ENCODE measurements at regions not wholly inside any gene's neighbourhood (a gene's known extent, or its start where the extent isn't known, plus 50 kb on each side); places are given as distances from the start of the nearest gene placed in this dataset.

DNA sequence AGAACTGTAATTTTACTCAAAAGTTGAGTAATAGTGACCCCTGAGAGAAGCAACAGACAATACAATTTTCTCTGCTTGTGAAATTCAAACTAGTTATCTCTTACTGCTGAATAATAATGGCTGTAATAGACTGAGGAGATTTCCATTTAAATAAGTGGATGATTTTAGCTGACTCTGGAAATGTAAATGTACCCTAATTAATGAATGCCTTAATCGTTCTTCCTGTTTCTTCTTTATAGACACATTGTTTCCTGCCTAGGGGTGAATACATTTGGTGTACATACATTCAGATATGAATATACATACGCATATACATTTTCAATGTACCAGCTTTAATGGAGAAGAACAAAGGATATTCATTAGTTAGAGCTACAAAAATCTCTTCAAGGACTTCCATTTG lies 611.9 kb downstream of the TFAP2B start:
- no peaks in the 10 kb centered on the region for H3K79me2 ChIP-seq (ENCODE audit: control insufficient read depth, insufficient read depth, low read length)
- no peak for ATAC-seq (ENCODE audit: low read depth)
- WGBS (ENCODE audit: insufficient coverage) = no CpG with 5 or more reads among the region's 2 CpGs
- H3K27ac ChIP-seq (ENCODE audit: low read length in 2 of 2) = no peak overlapping the region
- no peaks in the 10 kb centered on the region for H3K4me1 ChIP-seq (ENCODE audit: control insufficient read depth in 2 of 2, insufficient read depth in 2 of 2, low read length in 2 of 2)
- no peak overlapping the region for H3K9ac ChIP-seq (ENCODE audit: low read length)
- H3K9me3 Mint-ChIP-seq (ENCODE audit: insufficient read depth) = no peaks in the 10 kb centered on the region
- no peak overlapping the region for H3K4me3 ChIP-seq (ENCODE audit: control extremely low read depth in 1 of 5, extremely low read depth in 1 of 5, insufficient read depth in 1 of 5, low read depth in 2 of 5, low read length in 4 of 5)
- ChIA-PET POLR2A (no interaction called here), CTCF (no interaction called here)
- TF ChIP-seq, protein P1, sequence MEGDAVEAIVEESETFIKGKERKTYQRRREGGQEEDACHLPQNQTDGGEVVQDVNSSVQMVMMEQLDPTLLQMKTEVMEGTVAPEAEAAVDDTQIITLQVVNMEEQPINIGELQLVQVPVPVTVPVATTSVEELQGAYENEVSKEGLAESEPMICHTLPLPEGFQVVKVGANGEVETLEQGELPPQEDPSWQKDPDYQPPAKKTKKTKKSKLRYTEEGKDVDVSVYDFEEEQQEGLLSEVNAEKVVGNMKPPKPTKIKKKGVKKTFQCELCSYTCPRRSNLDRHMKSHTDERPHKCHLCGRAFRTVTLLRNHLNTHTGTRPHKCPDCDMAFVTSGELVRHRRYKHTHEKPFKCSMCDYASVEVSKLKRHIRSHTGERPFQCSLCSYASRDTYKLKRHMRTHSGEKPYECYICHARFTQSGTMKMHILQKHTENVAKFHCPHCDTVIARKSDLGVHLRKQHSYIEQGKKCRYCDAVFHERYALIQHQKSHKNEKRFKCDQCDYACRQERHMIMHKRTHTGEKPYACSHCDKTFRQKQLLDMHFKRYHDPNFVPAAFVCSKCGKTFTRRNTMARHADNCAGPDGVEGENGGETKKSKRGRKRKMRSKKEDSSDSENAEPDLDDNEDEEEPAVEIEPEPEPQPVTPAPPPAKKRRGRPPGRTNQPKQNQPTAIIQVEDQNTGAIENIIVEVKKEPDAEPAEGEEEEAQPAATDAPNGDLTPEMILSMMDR (IDR thresholded peaks at IDR 0.05) = no peak
- TF ChIP-seq EZH2 (IDR thresholded peaks at IDR 0.05; ENCODE audit: borderline replicate concordance, insufficient read depth, low read depth, low read length, poor library complexity, severe bottlenecking) = no peak
- H3K27me3 ChIP-seq (replicated peaks in 1 of 4; ENCODE audit: control extremely low read depth in 1 of 4, control insufficient read depth in 3 of 4, insufficient read depth in 4 of 4, low read length in 3 of 4) = no peaks in the 10 kb centered on the region
- no peaks in the 10 kb centered on the region for H3K9me3 ChIP-seq (ENCODE audit: control extremely low read depth in 1 of 3, control insufficient read depth in 2 of 3, insufficient read depth in 1 of 3, low read length in 2 of 3)
- H3K27me3 Mint-ChIP-seq = no peaks in the 10 kb centered on the region
- intact Hi-C loops (cut with micrococcal nuclease) = no loop called here
- no peak overlapping the region for H3K4me2 ChIP-seq (replicated peaks; ENCODE audit: low read depth, low read length, poor library complexity, severe bottlenecking)
- no peak for DNase-seq
- H3K27ac Mint-ChIP-seq = no peak overlapping the region
- H2AFZ ChIP-seq (ENCODE audit: insufficient read depth, low read depth, low read length, poor library complexity, severe bottlenecking) = no peak overlapping the region
- no peaks in the 10 kb centered on the region for H3K4me1 Mint-ChIP-seq
- no peaks in the 10 kb centered on the region for H3K36me3 ChIP-seq (replicated peaks in 1 of 2; ENCODE audit: control extremely low read depth in 1 of 2, control insufficient read depth in 1 of 2, extremely low read depth in 1 of 2, insufficient read depth in 2 of 2, low read length in 1 of 2)
- no peak overlapping the region for H3K4me3 Mint-ChIP-seq
- no peaks in the 10 kb centered on the region for H4K20me1 ChIP-seq (ENCODE audit: control insufficient read depth, insufficient read depth, low read length, poor library complexity, severe bottlenecking)

DNA sequence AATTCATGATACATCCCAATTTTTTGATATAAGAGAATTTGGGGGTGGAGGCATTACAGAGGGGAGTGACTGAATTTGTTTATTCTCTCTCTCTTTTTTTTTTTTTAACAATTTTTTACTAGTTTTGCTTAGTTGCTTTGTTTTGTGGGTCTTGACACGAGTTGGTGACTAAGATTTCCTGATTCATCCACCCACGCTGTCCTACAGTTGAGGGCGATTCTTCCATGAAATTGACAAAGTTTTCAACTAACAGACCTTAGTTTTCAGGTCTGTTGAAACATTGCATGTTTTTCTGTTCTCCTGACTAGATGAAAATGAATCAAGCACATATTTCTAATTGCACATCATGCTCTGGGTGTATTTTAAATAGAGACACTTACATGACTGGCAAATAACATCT lies 613.8 kb downstream of the TFAP2B start:
- no peaks in the 10 kb centered on the region for H3K27me3 Mint-ChIP-seq
- H3K27me3 ChIP-seq (replicated peaks in 1 of 4; ENCODE audit: control extremely low read depth in 1 of 4, control insufficient read depth in 3 of 4, insufficient read depth in 4 of 4, low read length in 3 of 4) = no peaks in the 10 kb centered on the region
- ATAC-seq (ENCODE audit: low read depth) (no peak), DNase-seq (no peak)
- H3K27ac ChIP-seq (ENCODE audit: low read length in 2 of 2) = no peak overlapping the region
- no peak overlapping the region for H3K4me2 ChIP-seq (replicated peaks; ENCODE audit: low read depth, low read length, poor library complexity, severe bottlenecking)
- no peak overlapping the region for H3K4me3 ChIP-seq (ENCODE audit: control extremely low read depth in 1 of 5, extremely low read depth in 1 of 5, insufficient read depth in 1 of 5, low read depth in 2 of 5, low read length in 4 of 5)
- no peaks in the 10 kb centered on the region for H3K9me3 ChIP-seq (ENCODE audit: control extremely low read depth in 1 of 3, control insufficient read depth in 2 of 3, insufficient read depth in 1 of 3, low read length in 2 of 3)
- H3K4me1 Mint-ChIP-seq = no peaks in the 10 kb centered on the region
- no peak overlapping the region for H3K27ac Mint-ChIP-seq
- no peak overlapping the region for H3K4me3 Mint-ChIP-seq
- H3K36me3 ChIP-seq (replicated peaks in 1 of 2; ENCODE audit: control extremely low read depth in 1 of 2, control insufficient read depth in 1 of 2, extremely low read depth in 1 of 2, insufficient read depth in 2 of 2, low read length in 1 of 2) = no peaks in the 10 kb centered on the region
- H3K4me1 ChIP-seq (ENCODE audit: control insufficient read depth in 2 of 2, insufficient read depth in 2 of 2, low read length in 2 of 2) = no peaks in the 10 kb centered on the region
- no peak for TF ChIP-seq EZH2 (IDR thresholded peaks at IDR 0.05; ENCODE audit: borderline replicate concordance, insufficient read depth, low read depth, low read length, poor library complexity, severe bottlenecking)
- TF ChIP-seq, protein P1 (IDR thresholded peaks at IDR 0.05) = no peak
- H3K79me2 ChIP-seq (ENCODE audit: control insufficient read depth, insufficient read depth, low read length) = no peaks in the 10 kb centered on the region
- CTCF ChIA-PET = no interaction called here
- no peaks in the 10 kb centered on the region for H4K20me1 ChIP-seq (ENCODE audit: control insufficient read depth, insufficient read depth, low read length, poor library complexity, severe bottlenecking)
- no peak overlapping the region for H3K9ac ChIP-seq (ENCODE audit: low read length)
- intact Hi-C loops (cut with micrococcal nuclease) = no loop called here
- no peaks in the 10 kb centered on the region for H3K9me3 Mint-ChIP-seq (ENCODE audit: insufficient read depth)
- H2AFZ ChIP-seq (ENCODE audit: insufficient read depth, low read depth, low read length, poor library complexity, severe bottlenecking) = no peak overlapping the region
- no CpG with 5 or more reads among the region's 3 CpGs for WGBS (ENCODE audit: insufficient coverage)
- POLR2A ChIA-PET = no interaction called here

Measured in B cell (primary cell).